Naive thymus-derived CD8-positive, alpha-beta T cell (primary cell): ENCODE measurements at regions not wholly inside any gene's neighbourhood (a gene's known extent, or its start where the extent isn't known, plus 50 kb on each side); places are given as distances from the start of the nearest gene placed in this dataset.
"Not testable (repeated sequence)": the region's sequence is repeated elsewhere in the genome, so short reads cannot be mapped to it uniquely, and the experiment has no call there.

Source experiments
- ATAC-seq, 2 donors: fragments of 150-1000 bp; cut with Tn5 transposase in 1 of 2; sonication (Bioruptor Pico), chemical (Tn5 transposase) in 1 of 2; 1 replicate in 1 of 2; 2 replicates in 1 of 2; pipeline ENCODE4 v1.10.0; 2021; ENCODE audit warnings: mild to moderate bottlenecking in 2 of 2, moderate library complexity in 2 of 2
- POLR2A ChIA-PET: fragments of 350-600 bp; sonication (Branson Sonifier 250); formaldehyde crosslinking; loops from one replicate; lab custom pipeline; 2021; ENCODE audit warnings: antibody characterized with exemption; lab: Charles Lee
- DNase-seq, 10 donors: peaks; one replicate each; pipeline versions ENCODE4 v3.0.0 to v3.0.0-alpha.2; 2020 to 2022
- H3K27ac Mint-ChIP-seq, 10 donors: one replicate each; pipeline ENCODE4 v1.8.0; 2020 to 2022; ENCODE audit warnings: mild to moderate bottlenecking in 10 of 10, mixed read lengths in 10 of 10, moderate library complexity in 4 of 10, inconsistent platforms in 1 of 10
- H3K27me3 Mint-ChIP-seq, 5 donors: one replicate each; pipeline ENCODE4 v1.8.0; 2021 to 2022; ENCODE audit warnings: mixed read lengths in 5 of 5
- H3K36me3 Mint-ChIP-seq, 3 donors: one replicate each; pipeline ENCODE4 v1.8.0; 2020 to 2022; ENCODE audit warnings: mixed read lengths in 3 of 3, mild to moderate bottlenecking in 2 of 3, inconsistent platforms in 1 of 3
- H3K4me1 Mint-ChIP-seq, 4 donors: one replicate each; pipeline ENCODE4 v1.8.0; 2021 to 2022; ENCODE audit warnings: mixed read lengths in 4 of 4
- H3K4me3 Mint-ChIP-seq, 10 donors: one replicate each; pipeline ENCODE4 v1.8.0; 2020 to 2022; ENCODE audit warnings: mild to moderate bottlenecking in 10 of 10, mixed read lengths in 10 of 10, moderate library complexity in 6 of 10, inconsistent platforms in 1 of 10
- H3K9me3 Mint-ChIP-seq, 9 donors: one replicate each; pipeline ENCODE4 v1.8.0; 2020 to 2022; ENCODE audit warnings: mixed read lengths in 9 of 9, mild to moderate bottlenecking in 3 of 9, inconsistent platforms in 1 of 9, moderate library complexity in 1 of 9

DNA sequence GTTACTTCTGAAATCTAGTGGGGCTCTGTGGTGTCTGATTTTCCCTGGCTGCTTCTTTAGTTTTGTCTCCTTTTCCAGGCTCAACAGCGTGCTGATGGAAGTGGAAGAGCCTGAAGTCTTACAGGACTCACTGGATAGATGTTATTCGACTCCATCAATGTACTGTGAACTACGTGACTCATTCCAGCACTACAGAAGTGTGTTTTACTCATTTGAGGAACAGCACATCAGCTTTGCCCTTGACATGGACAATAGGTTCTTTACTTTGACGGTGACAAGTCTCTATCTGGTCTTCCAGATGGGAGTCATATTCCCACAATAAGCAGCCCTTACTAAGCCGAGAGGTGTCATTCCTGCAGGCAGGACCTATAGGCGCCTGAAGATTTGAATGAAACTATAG lies 51.1 kb downstream of the NBPF8 start:
- H3K4me3 Mint-ChIP-seq, ATAC-seq, H3K27me3 Mint-ChIP-seq, DNase-seq, H3K9me3 Mint-ChIP-seq, H3K4me1 Mint-ChIP-seq, POLR2A ChIA-PET: not testable (repeated sequence)
- H3K36me3 Mint-ChIP-seq, result peaks cover 0 to 12% (median 0%) of the 10 kb centered on the region in 3 donors
- H3K27ac Mint-ChIP-seq, result peak overlapping the region in 1 of 10 donors; percentile 25

DNA sequence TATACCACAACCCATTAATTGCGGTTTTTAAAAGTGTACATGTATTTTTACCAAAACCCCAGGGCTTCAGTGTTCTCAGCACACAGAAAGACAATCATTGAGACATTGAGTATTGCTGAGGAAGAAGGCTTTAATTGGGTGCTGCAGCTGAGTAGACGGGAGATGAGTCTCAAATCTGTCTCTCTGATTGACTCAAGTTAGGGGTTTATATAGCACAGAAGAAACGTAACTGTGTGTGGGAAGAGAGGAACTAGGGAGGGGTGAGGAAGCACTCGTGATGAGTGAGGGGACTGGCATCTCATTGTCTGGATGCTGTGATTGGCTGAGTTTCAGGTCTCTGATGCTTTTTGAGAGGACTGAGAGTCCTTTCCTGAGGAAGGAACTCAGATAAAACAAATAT lies 62.8 kb downstream of the NBPF8 start:
- H3K9me3 Mint-ChIP-seq, POLR2A ChIA-PET, H3K4me3 Mint-ChIP-seq, H3K27me3 Mint-ChIP-seq, ATAC-seq, DNase-seq, H3K4me1 Mint-ChIP-seq: not testable (repeated sequence)
- Mint-ChIP-seq H3K36me3 (peaks cover 0 to 20% (median 12%) of the 10 kb centered on the region in 3 donors), H3K27ac (peak overlapping the region in 1 of 10 donors; percentile 4)

GRCh38 chr1:120478400-120478799 lies 63.6 kb downstream of the NBPF8 start:
- H3K4me1 Mint-ChIP-seq, POLR2A ChIA-PET, ATAC-seq, H3K27ac Mint-ChIP-seq, H3K4me3 Mint-ChIP-seq, DNase-seq, H3K27me3 Mint-ChIP-seq, H3K9me3 Mint-ChIP-seq: not testable (repeated sequence)
- peaks cover 0 to 23% (median 15%) of the 10 kb centered on the region in 3 donors for H3K36me3 Mint-ChIP-seq

- ATAC-seq, H3K4me1 Mint-ChIP-seq, H3K27ac Mint-ChIP-seq, DNase-seq, H3K9me3 Mint-ChIP-seq, H3K4me3 Mint-ChIP-seq, H3K27me3 Mint-ChIP-seq, POLR2A ChIA-PET: not testable (repeated sequence)
- peaks cover 5 to 43% (median 24%) of the 10 kb centered on the region in 3 donors for H3K36me3 Mint-ChIP-seq
Measured at GRCh38 chr1:120487542-120487941, 72.7 kb downstream of the NBPF8 start.

DNA sequence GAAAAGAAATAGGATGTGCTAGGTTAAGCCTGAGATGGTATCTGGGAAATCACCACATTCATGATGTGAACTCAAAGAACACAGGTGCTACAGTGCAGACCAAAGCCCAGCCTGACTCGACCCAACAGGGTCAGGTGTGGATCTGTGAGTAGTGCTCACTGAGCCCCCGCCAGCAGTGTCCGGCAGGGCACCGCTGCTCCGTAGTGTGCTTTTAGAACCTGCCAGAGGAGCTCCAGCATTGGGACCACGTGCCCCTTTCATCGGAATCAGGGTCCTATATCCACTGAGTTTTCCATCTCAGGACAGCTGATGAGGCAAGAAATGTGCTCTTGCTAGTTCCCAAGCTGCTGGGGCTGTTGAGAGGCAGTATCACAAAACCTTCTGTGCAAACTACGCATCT lies 74.4 kb downstream of the NBPF8 start:
- H3K36me3 Mint-ChIP-seq, result peaks cover 5 to 40% (median 19%) of the 10 kb centered on the region in 3 donors
- H3K4me1 Mint-ChIP-seq, H3K27me3 Mint-ChIP-seq, H3K9me3 Mint-ChIP-seq, POLR2A ChIA-PET, H3K4me3 Mint-ChIP-seq, ATAC-seq, DNase-seq, H3K27ac Mint-ChIP-seq: not testable (repeated sequence)

DNA sequence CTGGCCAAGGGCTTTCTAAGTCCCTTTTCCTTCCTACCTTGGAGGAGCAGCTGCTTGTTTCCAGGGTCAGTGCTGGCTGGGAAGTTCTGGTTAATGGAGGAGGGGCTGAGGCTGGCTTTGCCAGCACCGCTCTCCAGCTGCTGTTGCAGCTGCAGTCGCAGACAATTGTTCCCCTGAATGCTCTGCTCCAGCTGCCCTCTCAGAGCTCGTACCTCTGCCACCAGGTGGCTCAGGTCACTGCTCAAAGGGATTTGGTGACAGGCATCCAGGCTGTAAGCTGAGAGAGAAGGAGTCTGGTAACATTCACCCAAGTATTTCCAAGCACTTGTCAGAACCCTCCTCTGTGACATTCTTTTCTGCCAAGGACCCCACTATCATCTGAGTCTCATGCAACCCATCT lies 82.3 kb downstream of the NBPF8 start:
- H3K4me3 Mint-ChIP-seq, POLR2A ChIA-PET, H3K27me3 Mint-ChIP-seq: not testable (repeated sequence)

DNA sequence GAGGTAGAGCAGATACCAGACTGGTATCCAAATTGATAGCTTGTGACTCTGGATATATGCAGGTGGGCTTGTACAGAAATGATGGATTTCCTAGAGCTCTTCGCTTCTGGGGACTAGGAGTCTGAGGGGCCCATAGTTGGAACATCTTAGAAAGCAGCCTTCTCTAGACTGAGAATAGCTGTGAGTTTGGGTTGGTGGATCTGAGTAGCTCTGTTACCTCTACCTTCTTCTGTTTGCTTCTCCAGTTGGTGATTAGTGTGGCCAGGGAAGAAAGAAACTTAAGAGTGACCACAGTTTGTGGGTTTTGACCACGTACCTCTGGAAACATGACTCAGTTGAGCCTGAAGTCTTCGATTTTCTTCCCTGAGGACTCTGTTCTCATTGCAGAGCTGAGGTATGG lies 88.4 kb downstream of the NBPF8 start:
- H3K36me3 Mint-ChIP-seq, POLR2A ChIA-PET, H3K27me3 Mint-ChIP-seq, H3K27ac Mint-ChIP-seq, ATAC-seq, DNase-seq, H3K9me3 Mint-ChIP-seq, H3K4me1 Mint-ChIP-seq, H3K4me3 Mint-ChIP-seq: not testable (repeated sequence)

More for the DNA sequence above, 82.3 kb downstream of the NBPF8 start:
- H3K27ac Mint-ChIP-seq, H3K4me1 Mint-ChIP-seq, H3K9me3 Mint-ChIP-seq, DNase-seq, ATAC-seq: not testable (repeated sequence)
- H3K36me3 Mint-ChIP-seq, result peaks cover 0 to 17% (median 2%) of the 10 kb centered on the region in 3 donors

DNA sequence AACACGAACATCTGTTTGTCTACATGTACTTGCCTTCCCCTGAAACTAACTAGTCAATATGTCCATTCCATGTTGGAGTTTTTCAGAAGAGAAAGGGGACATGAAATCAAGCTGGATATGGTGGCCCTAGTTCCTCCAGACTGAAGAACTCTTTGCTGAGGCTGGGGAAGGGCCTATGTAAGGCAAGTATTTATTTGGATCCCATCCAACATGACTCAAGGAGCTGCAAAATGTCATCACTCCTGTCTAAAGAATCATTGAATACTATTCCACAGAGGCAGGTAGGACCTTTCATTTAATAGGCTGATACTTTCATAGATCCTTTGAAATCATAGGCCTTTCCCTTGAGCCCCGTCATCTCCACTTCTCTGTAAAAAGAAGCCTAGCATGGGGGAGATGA lies 91.5 kb downstream of the NBPF8 start:
- ATAC-seq, H3K4me1 Mint-ChIP-seq, POLR2A ChIA-PET, H3K36me3 Mint-ChIP-seq, H3K9me3 Mint-ChIP-seq, H3K27ac Mint-ChIP-seq, H3K4me3 Mint-ChIP-seq, H3K27me3 Mint-ChIP-seq, DNase-seq: not testable (repeated sequence)

DNA sequence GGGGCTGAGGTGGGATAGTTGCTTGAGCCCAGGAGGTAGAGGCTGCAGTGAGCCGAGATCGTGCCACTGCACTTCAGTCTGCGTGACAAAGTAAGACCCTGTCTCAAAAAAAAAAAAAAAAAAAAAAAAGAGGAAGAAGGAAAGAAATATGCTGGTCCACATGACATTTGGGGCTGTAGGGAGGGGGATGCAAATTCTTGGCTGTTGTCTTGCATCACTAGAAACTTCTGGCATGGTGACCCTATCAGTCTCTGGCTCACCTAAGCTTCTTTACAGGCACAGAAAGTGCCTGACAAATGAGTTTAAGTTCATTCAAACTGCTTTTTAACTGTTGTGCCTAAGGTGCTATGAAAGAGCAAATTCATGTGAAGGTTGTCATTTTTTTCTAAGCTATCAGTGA lies 93.5 kb downstream of the NBPF8 start:
- ATAC-seq, DNase-seq: not testable (repeated sequence)

GRCh38 chr1:120509258-120509657 lies 94.4 kb downstream of the NBPF8 start:
- POLR2A ChIA-PET, ATAC-seq, H3K4me3 Mint-ChIP-seq, H3K27me3 Mint-ChIP-seq, H3K4me1 Mint-ChIP-seq, H3K9me3 Mint-ChIP-seq, H3K27ac Mint-ChIP-seq, DNase-seq: not testable (repeated sequence)
- H3K36me3 Mint-ChIP-seq, result peaks cover 0 to 19% (median 5%) of the 10 kb centered on the region in 3 donors

More for the DNA sequence above, 93.5 kb downstream of the NBPF8 start:
- H3K4me3 Mint-ChIP-seq, H3K9me3 Mint-ChIP-seq, H3K27me3 Mint-ChIP-seq, POLR2A ChIA-PET, H3K27ac Mint-ChIP-seq, H3K4me1 Mint-ChIP-seq: not testable (repeated sequence)
- peaks cover 0 to 19% (median 5%) of the 10 kb centered on the region in 3 donors for H3K36me3 Mint-ChIP-seq

GRCh38 chr1:120513099-120513498 lies 98.3 kb downstream of the NBPF8 start:
- DNase-seq, H3K9me3 Mint-ChIP-seq, ATAC-seq, POLR2A ChIA-PET, H3K27me3 Mint-ChIP-seq, H3K4me1 Mint-ChIP-seq, H3K27ac Mint-ChIP-seq, H3K4me3 Mint-ChIP-seq: not testable (repeated sequence)
- H3K36me3 Mint-ChIP-seq, result peaks cover 0 to 20% (median 7%) of the 10 kb centered on the region in 3 donors

- H3K27ac Mint-ChIP-seq, H3K4me3 Mint-ChIP-seq, POLR2A ChIA-PET: not testable (repeated sequence)
Measured at GRCh38 chr1:120513531-120513930, 98.7 kb downstream of the NBPF8 start.

GRCh38 chr1:120519196-120519595 lies 104.4 kb downstream of the NBPF8 start:
- DNase-seq, H3K27me3 Mint-ChIP-seq, ATAC-seq, H3K36me3 Mint-ChIP-seq, H3K27ac Mint-ChIP-seq, POLR2A ChIA-PET, H3K4me1 Mint-ChIP-seq, H3K9me3 Mint-ChIP-seq, H3K4me3 Mint-ChIP-seq: not testable (repeated sequence)

More at GRCh38 chr1:120513531-120513930, 98.7 kb downstream of the NBPF8 start:
- ATAC-seq, H3K27me3 Mint-ChIP-seq, H3K9me3 Mint-ChIP-seq, H3K4me1 Mint-ChIP-seq, DNase-seq: not testable (repeated sequence)
- peaks cover 0 to 20% (median 7%) of the 10 kb centered on the region in 3 donors for H3K36me3 Mint-ChIP-seq

DNA sequence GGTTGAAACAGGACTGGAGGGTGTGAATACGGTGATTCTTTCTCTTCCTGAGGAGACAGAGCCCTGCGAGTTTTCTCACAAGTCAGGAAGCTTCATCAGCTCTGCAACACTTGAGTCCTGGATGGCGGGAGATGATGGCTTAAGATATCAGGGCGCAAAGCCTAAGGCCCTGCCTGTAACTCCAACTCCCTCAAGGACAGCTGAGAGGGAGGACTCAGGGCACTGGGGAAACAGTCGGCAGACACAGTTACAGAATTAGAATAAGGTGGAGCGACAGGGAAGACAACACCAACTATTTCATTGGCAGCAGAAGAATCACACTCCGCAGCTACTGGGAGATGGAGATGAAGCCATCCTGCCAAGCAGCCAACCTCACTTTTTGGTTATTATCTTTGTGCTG lies 109.6 kb downstream of the NBPF8 start:
- H3K27ac Mint-ChIP-seq, POLR2A ChIA-PET, H3K4me3 Mint-ChIP-seq, H3K9me3 Mint-ChIP-seq, ATAC-seq, H3K36me3 Mint-ChIP-seq, H3K27me3 Mint-ChIP-seq, H3K4me1 Mint-ChIP-seq, DNase-seq: not testable (repeated sequence)
